ENCODE measurements at regions not wholly inside any gene's neighbourhood (a gene's known extent, or its start where the extent isn't known, plus 50 kb on each side); places are given as distances from the start of the nearest gene placed in this dataset.

GRCh38 chr12:90246688-90247087, 538.0 kb upstream of the ATP2B1 start:
- ChIA-PET CTCF (interaction anchor here (0.7 to 0.8 kb wide), 2 partner anchors 237 to 698 kb away, joined by 3 to 4 read pairs; no protein-coding TSS in a partner anchor), POLR2A (no interaction called here)
- Histone ChIP-seq H4K20me1 (replicated peaks; ENCODE audit: control insufficient read depth, extremely low read depth, insufficient read depth, low read length) (no peaks in the 10 kb centered on the region), H3K4me2 (ENCODE audit: insufficient read depth, low read length) (no peak overlapping the region), H3K4me1 (ENCODE audit: control insufficient read depth, extremely low read depth, insufficient read depth, low read length) (peaks cover 23% of the 10 kb centered on the region), H3K9me1 (replicated peaks; ENCODE audit: control insufficient read depth, extremely low read depth, insufficient read depth, low read length) (no peaks in the 10 kb centered on the region), H2AFZ (ENCODE audit: low read depth, low read length) (no peak overlapping the region), H3K9ac (replicated peaks; ENCODE audit: extremely low read depth, insufficient read depth, low read length) (no peak overlapping the region), H3K36me3 (ENCODE audit: control insufficient read depth in 2 of 2, extremely low read depth in 1 of 2, insufficient read depth in 2 of 2, low read length in 2 of 2) (no peaks in the 10 kb centered on the region), H3K27me3 (ENCODE audit: control insufficient read depth in 2 of 2, insufficient read depth in 2 of 2, low read length in 2 of 2) (no peaks in the 10 kb centered on the region), H3K27ac (ENCODE audit: insufficient read depth, low read depth, low read length) (no peak overlapping the region), H3K9me3 (replicated peaks; ENCODE audit: control insufficient read depth, insufficient read depth, low read length) (no peaks in the 10 kb centered on the region), H3K4me3 (replicated peaks in 1 of 3; ENCODE audit: insufficient read depth in 1 of 3, low read depth in 1 of 3, low read length in 3 of 3) (no peak overlapping the region), H3K79me2 (ENCODE audit: control insufficient read depth, insufficient read depth, low read length) (no peaks in the 10 kb centered on the region)
- intact Hi-C loops (cut with micrococcal nuclease) (no loop called here), dilution Hi-C loops (cut with MboI; ENCODE audit: extremely low pct_ligation_motif_present, low sequenced_read_pairs) (no loop called here)
- no TSS peak for BruUV-seq (replicated peaks)
- no peak for TF ChIP-seq EZH2 (IDR thresholded peaks at IDR 0.05; ENCODE audit: borderline replicate concordance, low read depth, low read length, severe bottlenecking)
- DNase-seq (ENCODE audit: low read depth, low spot score) = no peak
- FAIRE-seq = no peak

- intact Hi-C loops (cut with micrococcal nuclease) = no loop called here
- no TSS peak for BruUV-seq (replicated peaks)
- FAIRE-seq = no peak
Observed at GRCh38 chr12:90245391-90245790, 536.8 kb upstream of the ATP2B1 start.

More at GRCh38 chr12:90245391-90245790, 536.8 kb upstream of the ATP2B1 start:
- H3K9me3 ChIP-seq (replicated peaks; ENCODE audit: control insufficient read depth, insufficient read depth, low read length) = no peaks in the 10 kb centered on the region
- H3K9me1 ChIP-seq (replicated peaks; ENCODE audit: control insufficient read depth, extremely low read depth, insufficient read depth, low read length) = no peaks in the 10 kb centered on the region
- ChIA-PET CTCF (interaction anchor here (1.5 kb wide), 1 partner anchor 43 kb away, joined by 3 read pairs; no protein-coding TSS in a partner anchor), POLR2A (no interaction called here)
- H3K4me3 ChIP-seq (replicated peaks in 1 of 3; ENCODE audit: insufficient read depth in 1 of 3, low read depth in 1 of 3, low read length in 3 of 3) = no peak overlapping the region
- H3K9ac ChIP-seq (replicated peaks; ENCODE audit: extremely low read depth, insufficient read depth, low read length) = no peak overlapping the region
- H3K4me1 ChIP-seq (ENCODE audit: control insufficient read depth, extremely low read depth, insufficient read depth, low read length) = peaks cover 16% of the 10 kb centered on the region
- H4K20me1 ChIP-seq (replicated peaks; ENCODE audit: control insufficient read depth, extremely low read depth, insufficient read depth, low read length) = no peaks in the 10 kb centered on the region
- DNase-seq (ENCODE audit: low read depth, low spot score) = no peak
- H3K79me2 ChIP-seq (ENCODE audit: control insufficient read depth, insufficient read depth, low read length) = no peaks in the 10 kb centered on the region
- no peak overlapping the region for H3K4me2 ChIP-seq (ENCODE audit: insufficient read depth, low read length)
- TF ChIP-seq CTCF (IDR thresholded peaks at IDR 0.05; ENCODE audit: extremely low read depth in 1 of 2, insufficient read depth in 1 of 2, low read depth in 1 of 2, low read length in 2 of 2) (no peak), POLR2AphosphoS5 (IDR thresholded peaks at IDR 0.05; ENCODE audit: insufficient read depth, low read depth, low read length) (no peak), FOS (IDR thresholded peaks at IDR 0.05; ENCODE audit: borderline replicate concordance, insufficient read depth, low read length) (no peak), POLR2A (IDR thresholded peaks at IDR 0.05; ENCODE audit: low read depth, low read length) (no peak), MYC (IDR thresholded peaks at IDR 0.05; ENCODE audit: low read depth, low read length) (no peak)
- no peak overlapping the region for H3K27ac ChIP-seq (ENCODE audit: insufficient read depth, low read depth, low read length)
- H3K36me3 ChIP-seq (ENCODE audit: control insufficient read depth in 2 of 2, extremely low read depth in 1 of 2, insufficient read depth in 2 of 2, low read length in 2 of 2) = no peaks in the 10 kb centered on the region
- dilution Hi-C loops (cut with MboI; ENCODE audit: extremely low pct_ligation_motif_present, low sequenced_read_pairs) = no loop called here
- H2AFZ ChIP-seq (ENCODE audit: low read depth, low read length) = no peak overlapping the region
- no peaks in the 10 kb centered on the region for H3K27me3 ChIP-seq (ENCODE audit: control insufficient read depth in 2 of 2, insufficient read depth in 2 of 2, low read length in 2 of 2)
